SK-N-DZ (cell line): ENCODE measurements at regions not wholly inside any gene's neighbourhood (a gene's known extent, or its start where the extent isn't known, plus 50 kb on each side); places are given as distances from the start of the nearest gene placed in this dataset.
"Not testable (repeated sequence)": the region's sequence is repeated elsewhere in the genome, so short reads cannot be mapped to it uniquely, and the experiment has no call there.

ENCODE experiments used
- DNase-seq: peaks from one replicate; pipeline ENCODE4 v3.0.0-alpha.2; 2015; ENCODE audit warnings: low spot score

- DNase-seq, result no peak
These were observed 1310.5 kb upstream of the CITED2 start for GRCh38 chr6:140684776-140685550.

- DNase-seq, result no peak
These were observed 1303.5 kb upstream of the CITED2 start for GRCh38 chr6:140677781-140678528.

- no peak for DNase-seq
These were observed 1297.5 kb upstream of the CITED2 start for GRCh38 chr6:140671926-140672325.

DNA sequence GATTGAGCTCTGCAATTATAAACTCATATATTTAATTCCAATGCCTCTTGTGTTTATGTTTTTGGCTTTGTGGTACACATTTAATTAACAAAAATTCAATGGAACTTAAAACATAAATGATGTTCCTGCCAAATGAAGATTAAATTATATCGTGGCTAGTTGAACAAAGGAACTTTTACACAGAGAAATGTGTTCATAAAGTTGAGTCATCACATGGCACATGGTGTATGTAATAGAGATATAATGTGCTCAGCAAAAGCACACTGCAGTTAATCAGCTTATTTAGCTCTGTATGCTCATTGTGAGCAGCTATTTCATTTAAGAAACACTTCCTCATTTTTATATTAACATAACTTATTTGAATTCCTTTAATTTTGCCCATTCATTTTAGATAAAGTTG lies 1295.6 kb upstream of the CITED2 start:
- no peak for DNase-seq

DNA sequence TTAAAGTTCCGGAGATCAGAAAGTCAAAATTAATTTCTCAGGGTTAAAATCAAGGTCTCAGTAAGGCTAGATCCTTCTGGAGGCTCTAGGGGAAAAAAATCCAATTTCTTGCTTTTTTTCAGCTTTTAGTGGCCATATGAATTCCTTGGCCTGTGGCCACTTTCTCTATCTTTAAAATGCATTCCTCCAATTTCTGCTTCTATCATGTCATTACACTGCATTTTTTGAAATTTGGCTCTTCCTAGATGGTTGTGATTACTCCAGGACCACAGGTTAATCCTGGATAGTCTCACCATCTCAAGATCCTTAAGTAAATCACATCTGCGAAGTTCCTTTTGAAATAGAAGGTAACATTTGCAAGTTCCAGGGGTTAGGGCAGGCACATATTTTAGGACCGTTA lies 1294.9 kb upstream of the CITED2 start:
- DNase-seq, result no peak

DNA sequence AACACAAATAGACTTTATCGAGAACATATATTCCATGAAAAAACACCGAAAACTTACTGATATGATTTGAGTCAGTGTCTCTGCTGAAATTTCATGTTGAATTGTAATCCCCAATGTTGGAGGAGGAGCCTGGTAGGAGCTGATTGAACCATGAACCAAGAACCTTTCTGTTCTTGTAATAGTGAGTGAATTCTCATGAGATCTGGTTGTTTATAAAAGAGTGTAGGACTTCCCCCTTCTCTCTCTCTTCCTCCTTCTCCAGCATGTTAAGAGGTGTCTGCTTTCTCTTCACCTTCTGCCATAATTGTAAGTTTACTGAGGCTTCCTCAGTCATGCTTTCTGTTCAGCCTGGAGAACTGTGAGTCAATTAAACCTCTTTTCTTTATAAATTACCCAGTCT lies 1289.3 kb upstream of the CITED2 start:
- no peak for DNase-seq

GRCh38 chr6:140663094-140663493 lies 1288.6 kb upstream of the CITED2 start:
- DNase-seq, result no peak

DNA sequence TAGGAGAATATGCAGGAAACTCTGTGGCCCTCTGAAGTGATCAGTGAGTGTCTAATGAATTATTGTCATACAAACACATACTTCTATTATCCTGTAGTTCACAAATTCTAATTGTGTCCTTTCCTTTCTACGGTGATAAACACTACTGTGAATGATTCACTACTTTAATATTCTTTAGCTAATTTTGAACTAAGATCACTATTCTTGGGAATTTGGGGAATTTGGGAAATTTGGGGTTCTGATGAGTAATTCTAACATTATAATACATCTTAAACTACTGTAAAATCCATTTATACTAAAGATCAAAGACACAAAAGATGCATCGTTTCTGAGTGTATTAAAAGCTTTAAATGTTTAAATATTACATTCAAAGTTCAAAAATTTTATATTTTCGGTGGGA lies 1287.2 kb upstream of the CITED2 start:
- DNase-seq, result no peak

- DNase-seq, result no peak
These were observed 1285.8 kb upstream of the CITED2 start for GRCh38 chr6:140660295-140660694.

DNA sequence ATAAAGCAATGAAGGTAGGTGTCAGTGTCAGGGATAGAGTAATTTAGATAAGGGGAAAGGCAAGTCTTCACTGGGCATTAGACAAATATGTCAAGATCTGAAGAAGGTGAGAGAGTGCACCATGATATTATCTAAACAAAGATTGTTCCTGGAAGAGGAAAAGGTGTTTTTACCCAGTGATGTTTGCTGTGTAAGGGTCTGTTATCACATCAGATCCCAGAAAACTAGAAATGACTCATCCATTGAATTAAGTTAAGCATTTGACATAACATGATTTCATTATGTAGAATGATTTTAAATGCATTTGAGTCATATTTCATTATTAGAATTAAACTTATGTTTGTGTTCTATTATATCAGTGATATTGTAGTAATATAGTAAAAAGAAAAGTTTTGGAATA lies 1279.5 kb upstream of the CITED2 start:
- no peak for DNase-seq

GRCh38 chr6:140653506-140653905 lies 1279.1 kb upstream of the CITED2 start:
- no peak for DNase-seq

DNA sequence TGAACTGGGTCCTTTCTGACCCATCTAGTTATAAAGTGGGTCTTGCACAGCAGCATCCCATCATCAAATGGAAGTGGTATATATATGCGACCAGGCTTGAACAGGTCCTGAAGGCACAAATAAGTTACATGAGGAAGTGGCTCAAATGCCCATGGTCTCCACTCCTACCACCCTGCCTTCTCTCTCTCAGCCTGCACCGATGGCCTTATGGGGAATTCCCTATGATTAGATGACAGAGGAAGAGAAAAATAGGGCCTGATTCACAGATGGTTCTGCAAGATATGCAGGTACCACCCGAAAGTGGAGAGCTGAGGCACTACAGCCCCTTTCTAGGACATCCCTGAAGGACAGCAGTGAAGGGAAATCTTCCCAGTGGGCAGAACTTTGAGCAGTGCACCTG lies 1275.1 kb upstream of the CITED2 start:
- not testable (repeated sequence) for DNase-seq

DNA sequence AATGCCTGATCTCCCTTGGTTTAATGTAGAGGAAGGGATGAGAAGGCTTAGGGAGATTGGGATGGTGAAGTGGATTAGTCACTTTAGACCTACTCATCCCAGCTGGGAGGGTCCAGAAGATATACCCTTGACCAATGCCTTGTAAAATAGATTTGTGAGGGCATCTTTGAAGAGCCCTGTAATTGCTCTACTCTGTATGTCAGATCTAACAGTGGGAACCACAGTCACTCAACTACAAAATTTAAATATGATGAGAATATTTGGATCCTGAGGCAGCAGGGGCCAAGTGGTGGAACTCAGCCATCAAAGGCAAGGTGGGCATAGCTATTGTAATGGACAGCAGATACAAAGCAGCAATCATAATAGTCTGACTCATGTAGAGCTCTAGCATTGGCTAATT lies 1272.9 kb upstream of the CITED2 start:
- not testable (repeated sequence) for DNase-seq

- DNase-seq, result no peak
These were observed 1269.6 kb upstream of the CITED2 start for GRCh38 chr6:140644017-140644416.

GRCh38 chr6:140641412-140641811 lies 1267.0 kb upstream of the CITED2 start:
- DNase-seq, result no peak

DNA sequence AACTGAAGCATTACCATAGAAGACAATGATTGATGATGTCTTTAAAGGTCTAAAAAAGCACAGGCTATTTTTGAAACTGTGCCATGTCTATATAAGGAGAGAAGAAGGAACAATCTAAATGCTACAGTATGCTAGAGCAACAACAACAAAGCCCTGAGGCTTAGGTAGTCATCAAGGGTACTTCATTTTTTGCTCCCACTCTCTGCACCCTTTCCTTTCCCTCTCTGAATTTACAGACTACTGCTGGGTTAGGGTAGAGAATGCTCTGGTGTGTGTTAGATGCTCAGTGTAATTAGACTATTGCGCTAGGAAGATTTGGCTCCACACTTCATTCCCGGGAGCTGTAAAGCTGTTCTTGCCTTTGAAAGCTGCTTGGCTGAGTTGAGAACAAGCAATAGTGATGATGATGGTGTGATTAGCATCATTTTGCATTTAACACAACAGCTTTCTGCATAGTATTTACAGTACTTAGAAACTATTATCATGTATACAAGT lies 1262.5 kb upstream of the CITED2 start:
- DNase-seq, result no peak

DNA sequence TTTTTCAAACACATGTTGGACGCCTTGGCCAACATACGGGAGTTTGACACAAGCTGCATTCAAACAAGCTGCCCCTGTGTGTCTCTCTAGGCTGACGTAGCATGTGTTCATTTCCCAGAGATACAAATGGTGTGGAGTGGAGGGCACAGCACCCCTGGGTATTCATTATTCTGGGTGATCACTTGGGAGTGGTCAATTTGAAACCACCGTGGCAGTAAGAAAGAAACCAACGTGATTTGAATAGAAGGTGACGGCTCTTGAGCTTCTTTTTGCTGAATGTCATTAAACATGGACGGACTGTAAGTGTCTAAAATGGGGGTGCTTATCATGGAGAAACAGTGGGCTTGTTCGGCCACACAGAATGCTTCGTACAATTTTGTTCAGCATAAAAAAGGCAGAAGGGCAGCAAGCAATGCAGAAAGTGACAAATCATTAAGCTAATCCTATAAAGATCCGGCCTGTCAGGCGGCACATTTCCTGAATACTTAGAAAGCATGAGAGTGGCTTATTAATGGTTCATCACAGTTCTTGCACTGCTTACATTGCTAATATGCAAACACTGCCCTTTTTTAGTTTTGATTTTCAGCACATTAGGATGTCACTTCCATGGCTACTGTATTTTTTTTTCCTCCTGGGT lies 1261.9 kb upstream of the CITED2 start:
- DNase-seq, result no peak

DNA sequence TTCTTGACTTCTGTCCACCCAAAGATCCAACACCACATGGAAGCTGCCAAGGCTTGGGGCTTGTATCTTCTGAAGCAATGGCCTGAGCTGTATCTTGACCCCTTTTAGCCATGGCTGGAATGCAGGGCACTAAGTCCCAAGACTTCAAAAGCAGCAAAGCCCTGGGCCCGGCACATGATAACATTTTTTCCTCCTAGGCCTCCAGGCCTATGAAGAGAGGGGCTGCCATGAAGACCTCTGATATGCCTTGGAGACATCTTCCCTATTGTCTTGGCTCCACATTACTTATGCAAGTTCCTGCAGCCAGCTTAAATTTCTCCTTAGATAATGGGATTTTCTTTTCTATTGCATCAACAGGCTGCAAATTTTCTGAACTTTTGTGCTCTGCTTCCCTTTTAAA lies 1252.6 kb upstream of the CITED2 start:
- DNase-seq, result no peak

- no peak for DNase-seq
These were observed 1249.0 kb upstream of the CITED2 start for GRCh38 chr6:140623498-140623897.

GRCh38 chr6:140620496-140620895 lies 1246.0 kb upstream of the CITED2 start:
- DNase-seq, result no peak

GRCh38 chr6:140609956-140610355 lies 1235.5 kb upstream of the CITED2 start:
- DNase-seq, result no peak

DNA sequence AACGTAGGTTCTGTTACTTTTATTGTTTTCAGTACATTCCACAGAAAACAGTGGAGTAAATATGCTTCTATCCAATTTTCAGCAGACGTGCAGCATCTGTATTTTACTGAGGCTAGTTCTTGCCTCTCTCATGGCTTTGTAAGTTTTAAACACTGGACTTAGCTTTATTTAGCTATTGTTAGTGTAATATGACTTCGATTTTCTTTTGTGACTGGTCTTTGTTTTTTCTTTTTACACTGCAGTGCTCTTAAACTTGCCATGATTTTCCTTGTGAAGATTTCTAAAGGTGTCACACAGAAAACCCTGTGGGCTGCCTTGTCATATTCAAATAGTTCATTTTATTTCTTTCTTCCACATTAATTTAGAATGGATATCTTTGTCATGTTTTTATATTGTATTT lies 1234.9 kb upstream of the CITED2 start:
- no peak for DNase-seq

DNA sequence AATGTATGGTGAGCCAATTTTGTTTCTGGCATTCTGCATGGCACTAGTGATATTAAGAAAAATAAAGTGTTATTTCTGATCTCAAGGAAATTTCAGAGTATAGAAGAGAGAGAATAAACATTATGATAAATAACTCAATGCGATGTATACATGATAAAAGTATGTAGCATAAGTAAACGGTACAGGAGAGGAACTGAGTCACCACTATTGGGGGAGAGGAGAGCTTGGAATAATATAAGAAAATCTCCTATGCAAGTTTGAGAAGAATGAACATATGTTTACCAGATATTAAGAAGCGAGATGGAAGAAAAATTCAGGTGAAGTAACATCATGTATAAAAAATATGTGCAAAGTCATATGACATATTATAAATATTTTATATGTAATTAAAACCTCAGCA lies 1230.3 kb upstream of the CITED2 start:
- no peak for DNase-seq
